ENCODE measurements at regions not wholly inside any gene's neighbourhood (a gene's known extent, or its start where the extent isn't known, plus 50 kb on each side); places are given as distances from the start of the nearest gene placed in this dataset. TPM values are rescaled to one million over a fixed set of nuclear protein-coding genes. Genes with fewer than 3 reads are reported as not detected.

DNA sequence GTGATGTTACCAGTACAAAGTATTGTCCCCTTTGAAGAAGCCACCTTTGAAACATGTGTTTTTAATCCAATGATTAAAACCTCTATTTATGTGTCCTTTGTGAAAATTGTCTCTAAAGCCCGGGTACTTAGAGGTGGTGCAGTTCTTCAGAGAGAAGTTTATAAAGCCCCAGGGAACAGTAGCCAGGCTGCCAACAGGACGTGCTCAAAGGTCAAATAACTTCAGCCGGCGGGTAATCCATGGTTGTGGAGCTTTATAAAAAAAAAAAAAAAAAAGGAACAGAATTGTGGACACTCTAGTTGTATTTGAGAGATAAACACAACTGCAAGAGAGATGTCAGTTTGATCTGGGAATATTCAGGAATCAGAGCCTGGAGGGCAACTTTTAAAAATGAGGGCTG lies 57.9 kb upstream of the CTNND2 start:
- Histone ChIP-seq H3K79me2 (ENCODE audit: low read length) (no peaks in the 10 kb centered on the region), H3K9me3 (ENCODE audit: low read length) (peaks cover 13% of the 10 kb centered on the region; the same call in 1 of the 2 replicates), H3K9me2 (replicated peaks; ENCODE audit: insufficient read depth, low read length) (no peaks in the 10 kb centered on the region), H3K36me3 (ENCODE audit: insufficient read depth, low read length) (no peaks in the 10 kb centered on the region), H3K4me1 (ENCODE audit: low read length) (no peaks in the 10 kb centered on the region), H3K27me3 (ENCODE audit: low read length) (no peaks in the 10 kb centered on the region), H2AFZ (ENCODE audit: low read length) (no peak overlapping the region), H3K9ac (ENCODE audit: low read length) (no peak overlapping the region), H4K20me1 (ENCODE audit: insufficient read depth, low read depth, low read length) (no peaks in the 10 kb centered on the region), H3K4me3 (ENCODE audit: low read length) (no peak overlapping the region), H3K27ac (ENCODE audit: low read length) (no peak overlapping the region), H3K4me2 (ENCODE audit: low read depth, low read length, poor library complexity, severe bottlenecking) (no peak overlapping the region)
- DNase-seq, result no peak

DNA sequence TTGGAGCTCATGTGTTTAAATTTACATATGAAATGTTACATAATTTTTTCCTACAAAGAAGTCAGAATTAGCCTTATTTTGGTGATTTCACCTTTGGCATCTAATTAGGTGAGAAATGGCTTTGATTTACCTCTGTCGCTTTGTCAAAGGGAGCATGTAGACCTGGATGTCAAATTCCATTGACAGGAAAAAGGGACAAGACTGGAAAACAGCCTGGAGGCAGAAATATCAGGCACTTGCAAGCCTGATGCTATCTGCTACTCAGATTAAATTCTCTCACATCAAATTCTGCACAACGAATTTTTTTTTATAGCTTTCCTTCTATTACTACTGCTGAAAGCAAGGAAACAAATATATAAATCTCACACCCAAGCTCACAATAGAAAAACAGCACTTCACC lies 54.1 kb upstream of the CTNND2 start:
- Histone ChIP-seq H3K4me2 (ENCODE audit: low read depth, low read length, poor library complexity, severe bottlenecking) (no peak overlapping the region), H3K9me2 (replicated peaks; ENCODE audit: insufficient read depth, low read length) (no peaks in the 10 kb centered on the region), H3K27me3 (ENCODE audit: low read length) (no peaks in the 10 kb centered on the region), H3K9ac (ENCODE audit: low read length) (no peak overlapping the region), H3K4me3 (ENCODE audit: low read length) (no peak overlapping the region), H3K9me3 (ENCODE audit: low read length) (peaks cover 20% of the 10 kb centered on the region), H3K79me2 (ENCODE audit: low read length) (no peaks in the 10 kb centered on the region), H2AFZ (ENCODE audit: low read length) (no peak overlapping the region), H3K27ac (ENCODE audit: low read length) (no peak overlapping the region), H4K20me1 (ENCODE audit: insufficient read depth, low read depth, low read length) (no peaks in the 10 kb centered on the region), H3K4me1 (ENCODE audit: low read length) (no peaks in the 10 kb centered on the region), H3K36me3 (ENCODE audit: insufficient read depth, low read length) (no peaks in the 10 kb centered on the region)
- DNase-seq, result no peak

DNA sequence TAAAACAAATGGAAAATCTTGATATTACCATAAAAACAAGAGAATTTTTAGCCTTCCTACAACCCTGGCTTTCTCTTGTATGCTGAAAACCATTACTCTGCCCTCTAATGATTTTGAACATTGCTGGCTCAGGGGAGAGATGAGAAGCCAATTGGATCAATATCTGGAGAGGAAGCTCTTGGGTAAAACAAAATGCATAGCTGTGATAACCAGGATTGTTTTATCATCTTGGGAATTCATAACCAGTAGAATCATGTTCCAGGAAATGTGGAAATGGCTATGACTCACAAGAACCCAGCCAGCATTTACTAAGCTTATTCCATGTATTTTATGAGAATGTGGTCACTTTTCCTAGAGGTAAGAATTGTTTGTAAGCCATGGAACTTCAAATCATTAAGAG lies 51.1 kb upstream of the CTNND2 start:
- Histone ChIP-seq H4K20me1 (ENCODE audit: insufficient read depth, low read depth, low read length) (no peaks in the 10 kb centered on the region), H3K79me2 (ENCODE audit: low read length) (no peaks in the 10 kb centered on the region), H3K36me3 (ENCODE audit: insufficient read depth, low read length) (no peaks in the 10 kb centered on the region), H3K9ac (ENCODE audit: low read length) (no peak overlapping the region), H3K27me3 (ENCODE audit: low read length) (no peaks in the 10 kb centered on the region), H3K9me3 (ENCODE audit: low read length) (peaks cover 23% of the 10 kb centered on the region), H3K4me2 (ENCODE audit: low read depth, low read length, poor library complexity, severe bottlenecking) (no peak overlapping the region), H3K4me1 (ENCODE audit: low read length) (no peaks in the 10 kb centered on the region), H3K9me2 (replicated peaks; ENCODE audit: insufficient read depth, low read length) (no peaks in the 10 kb centered on the region), H2AFZ (ENCODE audit: low read length) (no peak overlapping the region), H3K4me3 (ENCODE audit: low read length) (no peak overlapping the region), H3K27ac (ENCODE audit: low read length) (no peak overlapping the region)
- no peak for DNase-seq

Small RNA genes in the stretch of these regions (small RNA-seq; reads per million reads assigned to genes)
- gene RNU6-679P, result not detected

All from Karpas-422 (cell line).